Astrocyte (in vitro differentiated cells and primary cell): ENCODE measurements at regions not wholly inside any gene's neighbourhood (a gene's known extent, or its start where the extent isn't known, plus 50 kb on each side); places are given as distances from the start of the nearest gene placed in this dataset.

Experiments used
- EZH2 ChIP-seq: IDR thresholded peaks from 2 replicates; pipeline ENCODE4 v1.6.1; 2012; ENCODE audit warnings: mild to moderate bottlenecking, low read length, inconsistent platforms; ENCODE audit not compliant: insufficient read depth
- TF ChIP-seq, protein P1 (sequence below): IDR thresholded peaks from 2 replicates; pipeline ENCODE4 v1.5.1; 2011; ENCODE audit warnings: low read depth, mild to moderate bottlenecking, inconsistent platforms, low read length, moderate library complexity; ENCODE audit not compliant: insufficient read depth

DNA sequence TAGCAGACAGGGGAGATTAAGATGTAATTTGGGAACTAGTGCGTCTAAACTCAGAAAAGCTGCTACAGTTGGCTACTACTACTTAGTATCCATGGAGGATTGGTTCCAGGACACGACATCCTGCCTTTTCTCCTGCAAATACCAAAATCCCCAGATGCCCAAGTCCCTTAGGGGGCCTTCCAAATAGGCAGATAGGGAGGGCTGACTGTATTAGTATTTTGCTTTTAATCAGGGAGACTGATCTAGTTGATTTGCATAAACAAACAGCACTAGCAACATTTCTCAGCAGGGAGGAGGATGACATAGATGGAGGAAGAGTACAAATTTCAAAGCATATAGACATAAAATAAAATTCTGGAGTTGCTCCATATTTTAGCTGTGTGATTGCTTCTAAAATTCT lies 621.6 kb upstream of the GOT2 start:
- TF ChIP-seq, protein P1, sequence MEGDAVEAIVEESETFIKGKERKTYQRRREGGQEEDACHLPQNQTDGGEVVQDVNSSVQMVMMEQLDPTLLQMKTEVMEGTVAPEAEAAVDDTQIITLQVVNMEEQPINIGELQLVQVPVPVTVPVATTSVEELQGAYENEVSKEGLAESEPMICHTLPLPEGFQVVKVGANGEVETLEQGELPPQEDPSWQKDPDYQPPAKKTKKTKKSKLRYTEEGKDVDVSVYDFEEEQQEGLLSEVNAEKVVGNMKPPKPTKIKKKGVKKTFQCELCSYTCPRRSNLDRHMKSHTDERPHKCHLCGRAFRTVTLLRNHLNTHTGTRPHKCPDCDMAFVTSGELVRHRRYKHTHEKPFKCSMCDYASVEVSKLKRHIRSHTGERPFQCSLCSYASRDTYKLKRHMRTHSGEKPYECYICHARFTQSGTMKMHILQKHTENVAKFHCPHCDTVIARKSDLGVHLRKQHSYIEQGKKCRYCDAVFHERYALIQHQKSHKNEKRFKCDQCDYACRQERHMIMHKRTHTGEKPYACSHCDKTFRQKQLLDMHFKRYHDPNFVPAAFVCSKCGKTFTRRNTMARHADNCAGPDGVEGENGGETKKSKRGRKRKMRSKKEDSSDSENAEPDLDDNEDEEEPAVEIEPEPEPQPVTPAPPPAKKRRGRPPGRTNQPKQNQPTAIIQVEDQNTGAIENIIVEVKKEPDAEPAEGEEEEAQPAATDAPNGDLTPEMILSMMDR: no peak
- no peak for TF ChIP-seq EZH2
